ENCODE measurements at regions not wholly inside any gene's neighbourhood (a gene's known extent, or its start where the extent isn't known, plus 50 kb on each side); places are given as distances from the start of the nearest gene placed in this dataset.

- H3K4me3 ChIP-seq (ENCODE audit: low read length): no peak overlapping the region
- no peak for DNase-seq (ENCODE audit: low read depth)
- TF ChIP-seq CTCF (conservative IDR thresholded peaks at IDR 0.05; ENCODE audit: low read depth, low read length): no peak
Measured at GRCh38 chr2:41141146-41141791, 689.4 kb upstream of the SLC8A1 start.

GRCh38 chr2:41142478-41142877 lies 690.6 kb upstream of the SLC8A1 start:
- no peak for TF ChIP-seq CTCF (conservative IDR thresholded peaks at IDR 0.05; ENCODE audit: low read depth, low read length)

GRCh38 chr2:41145066-41145465 lies 693.2 kb upstream of the SLC8A1 start:
- no peak for DNase-seq (ENCODE audit: low read depth)
- TF ChIP-seq CTCF (conservative IDR thresholded peaks at IDR 0.05; ENCODE audit: low read depth, low read length): no peak
- no peak overlapping the region for H3K4me3 ChIP-seq (ENCODE audit: low read length)

More at GRCh38 chr2:41142478-41142877, 690.6 kb upstream of the SLC8A1 start:
- no peak for DNase-seq (ENCODE audit: low read depth)
- no peak overlapping the region for H3K4me3 ChIP-seq (ENCODE audit: low read length)

- DNase-seq (ENCODE audit: low read depth): no peak
- TF ChIP-seq CTCF (conservative IDR thresholded peaks at IDR 0.05; ENCODE audit: low read depth, low read length): no peak
- H3K4me3 ChIP-seq (ENCODE audit: low read length): no peak overlapping the region
Measured at GRCh38 chr2:41149054-41149453, 697.2 kb upstream of the SLC8A1 start.

- no peak for DNase-seq (ENCODE audit: low read depth)
- no peak overlapping the region for H3K4me3 ChIP-seq (ENCODE audit: low read length)
- no peak for TF ChIP-seq CTCF (conservative IDR thresholded peaks at IDR 0.05; ENCODE audit: low read depth, low read length)
Measured at GRCh38 chr2:41151746-41152145, 699.9 kb upstream of the SLC8A1 start.

GRCh38 chr2:41152318-41152717 lies 700.4 kb upstream of the SLC8A1 start:
- no peak for TF ChIP-seq CTCF (conservative IDR thresholded peaks at IDR 0.05; ENCODE audit: low read depth, low read length)
- no peak overlapping the region for H3K4me3 ChIP-seq (ENCODE audit: low read length)
- no peak for DNase-seq (ENCODE audit: low read depth)

- no peak for TF ChIP-seq CTCF (conservative IDR thresholded peaks at IDR 0.05; ENCODE audit: low read depth, low read length)
- no peak for DNase-seq (ENCODE audit: low read depth)
Measured at GRCh38 chr2:41160439-41160838, 708.5 kb upstream of the SLC8A1 start.

More at GRCh38 chr2:41160439-41160838, 708.5 kb upstream of the SLC8A1 start:
- no peak overlapping the region for H3K4me3 ChIP-seq (ENCODE audit: low read length)

All from retinal pigment epithelial cell (primary cell).